ENCODE measurements at regions not wholly inside any gene's neighbourhood (a gene's known extent, or its start where the extent isn't known, plus 50 kb on each side); places are given as distances from the start of the nearest gene placed in this dataset.

- H3K4me1 ChIP-seq (ENCODE audit: control insufficient read depth, insufficient read depth, low read length): no peaks in the 10 kb centered on the region
- WGBS (ENCODE audit: insufficient coverage): 88% methylated on average over 2 of the region's 2 CpGs
These were observed 269.7 kb upstream of the VRK2 start for GRCh38 chr2:57776916-57777315.

GRCh38 chr2:57782587-57782986, 264.0 kb upstream of the VRK2 start:
- H3K27ac ChIP-seq (ENCODE audit: low read depth, low read length): no peak overlapping the region
- H3K9me3 ChIP-seq (ENCODE audit: control insufficient read depth, insufficient read depth, low read length): no peaks in the 10 kb centered on the region
- H3K36me3 ChIP-seq (ENCODE audit: control insufficient read depth, insufficient read depth, low read length): no peaks in the 10 kb centered on the region
- no peak for DNase-seq (ENCODE audit: low read depth in 4 of 6, low spot score in 6 of 6)
- no peaks in the 10 kb centered on the region for H3K4me1 ChIP-seq (ENCODE audit: control insufficient read depth, insufficient read depth, low read length)
- H3K27me3 ChIP-seq (ENCODE audit: control insufficient read depth, insufficient read depth, low read length): no peaks in the 10 kb centered on the region
- no peak overlapping the region for H3K4me3 ChIP-seq (ENCODE audit: low read depth, low read length)

More at GRCh38 chr2:57776916-57777315, 269.7 kb upstream of the VRK2 start:
- Histone ChIP-seq H3K4me3 (ENCODE audit: low read depth, low read length) (no peak overlapping the region), H3K27ac (ENCODE audit: low read depth, low read length) (no peak overlapping the region), H3K36me3 (ENCODE audit: control insufficient read depth, insufficient read depth, low read length) (no peaks in the 10 kb centered on the region), H3K9me3 (ENCODE audit: control insufficient read depth, insufficient read depth, low read length) (no peaks in the 10 kb centered on the region), H3K27me3 (ENCODE audit: control insufficient read depth, insufficient read depth, low read length) (no peaks in the 10 kb centered on the region)
- DNase-seq (ENCODE audit: low read depth in 4 of 6, low spot score in 6 of 6): no peak

GRCh38 chr2:57793310-57793709, 253.3 kb upstream of the VRK2 start:
- DNase-seq (ENCODE audit: low read depth in 4 of 6, low spot score in 6 of 6): no peak
- no peak overlapping the region for H3K27ac ChIP-seq (ENCODE audit: low read depth, low read length)
- H3K27me3 ChIP-seq (ENCODE audit: control insufficient read depth, insufficient read depth, low read length): no peaks in the 10 kb centered on the region
- H3K9me3 ChIP-seq (ENCODE audit: control insufficient read depth, insufficient read depth, low read length): peaks cover 2% of the 10 kb centered on the region
- H3K36me3 ChIP-seq (ENCODE audit: control insufficient read depth, insufficient read depth, low read length): no peaks in the 10 kb centered on the region
- WGBS (ENCODE audit: insufficient coverage): 92% methylated on average over 1 of the region's 2 CpGs
- H3K4me1 ChIP-seq (ENCODE audit: control insufficient read depth, insufficient read depth, low read length): no peaks in the 10 kb centered on the region
- H3K4me3 ChIP-seq (ENCODE audit: low read depth, low read length): no peak overlapping the region

GRCh38 chr2:57796527-57796926, 250.1 kb upstream of the VRK2 start:
- peaks cover 5% of the 10 kb centered on the region for H3K9me3 ChIP-seq (ENCODE audit: control insufficient read depth, insufficient read depth, low read length)
- H3K36me3 ChIP-seq (ENCODE audit: control insufficient read depth, insufficient read depth, low read length): no peaks in the 10 kb centered on the region
- peak in 2 of 6 donors; percentile 3 to 4 for DNase-seq (ENCODE audit: low read depth in 4 of 6, low spot score in 6 of 6)
- H3K27me3 ChIP-seq (ENCODE audit: control insufficient read depth, insufficient read depth, low read length): no peaks in the 10 kb centered on the region
- H3K4me1 ChIP-seq (ENCODE audit: control insufficient read depth, insufficient read depth, low read length): no peaks in the 10 kb centered on the region
- no CpG with 5 or more reads among the region's 2 CpGs for WGBS (ENCODE audit: insufficient coverage)
- H3K27ac ChIP-seq (ENCODE audit: low read depth, low read length): no peak overlapping the region
- H3K4me3 ChIP-seq (ENCODE audit: low read depth, low read length): no peak overlapping the region

- Histone ChIP-seq H3K27me3 (ENCODE audit: control insufficient read depth, insufficient read depth, low read length) (no peaks in the 10 kb centered on the region), H3K4me1 (ENCODE audit: control insufficient read depth, insufficient read depth, low read length) (no peaks in the 10 kb centered on the region), H3K9me3 (ENCODE audit: control insufficient read depth, insufficient read depth, low read length) (peaks cover 3% of the 10 kb centered on the region), H3K4me3 (ENCODE audit: low read depth, low read length) (no peak overlapping the region), H3K36me3 (ENCODE audit: control insufficient read depth, insufficient read depth, low read length) (no peaks in the 10 kb centered on the region), H3K27ac (ENCODE audit: low read depth, low read length) (no peak overlapping the region)
- DNase-seq (ENCODE audit: low read depth in 4 of 6, low spot score in 6 of 6): no peak
These were observed 248.3 kb upstream of the VRK2 start for GRCh38 chr2:57798346-57798745.

- H3K36me3 ChIP-seq (ENCODE audit: control insufficient read depth, insufficient read depth, low read length): no peaks in the 10 kb centered on the region
- peaks cover 3% of the 10 kb centered on the region for H3K9me3 ChIP-seq (ENCODE audit: control insufficient read depth, insufficient read depth, low read length)
- H3K27ac ChIP-seq (ENCODE audit: low read depth, low read length): no peak overlapping the region
- DNase-seq (ENCODE audit: low read depth in 4 of 6, low spot score in 6 of 6): peak in 1 of 6 donors; percentile 6
- no peaks in the 10 kb centered on the region for H3K27me3 ChIP-seq (ENCODE audit: control insufficient read depth, insufficient read depth, low read length)
- WGBS (ENCODE audit: insufficient coverage): 96% methylated on average over 11 of the region's 14 CpGs
- no peak overlapping the region for H3K4me3 ChIP-seq (ENCODE audit: low read depth, low read length)
- no peaks in the 10 kb centered on the region for H3K4me1 ChIP-seq (ENCODE audit: control insufficient read depth, insufficient read depth, low read length)
These were observed 244.4 kb upstream of the VRK2 start for GRCh38 chr2:57802243-57802642.

- no peaks in the 10 kb centered on the region for H3K9me3 ChIP-seq (ENCODE audit: control insufficient read depth, insufficient read depth, low read length)
- DNase-seq (ENCODE audit: low read depth in 4 of 6, low spot score in 6 of 6): no peak
- H3K36me3 ChIP-seq (ENCODE audit: control insufficient read depth, insufficient read depth, low read length): no peaks in the 10 kb centered on the region
- H3K4me1 ChIP-seq (ENCODE audit: control insufficient read depth, insufficient read depth, low read length): no peaks in the 10 kb centered on the region
- no peak overlapping the region for H3K27ac ChIP-seq (ENCODE audit: low read depth, low read length)
- no CpG with 5 or more reads among the region's 2 CpGs for WGBS (ENCODE audit: insufficient coverage)
- no peaks in the 10 kb centered on the region for H3K27me3 ChIP-seq (ENCODE audit: control insufficient read depth, insufficient read depth, low read length)
- no peak overlapping the region for H3K4me3 ChIP-seq (ENCODE audit: low read depth, low read length)
These were observed 241.6 kb upstream of the VRK2 start for GRCh38 chr2:57804971-57805370.

GRCh38 chr2:57806449-57806968, 240.1 kb upstream of the VRK2 start:
- DNase-seq (ENCODE audit: low read depth in 4 of 6, low spot score in 6 of 6): peak in 1 of 6 donors; percentile 13
- Histone ChIP-seq H3K4me3 (ENCODE audit: low read depth, low read length) (no peak overlapping the region), H3K27ac (ENCODE audit: low read depth, low read length) (no peak overlapping the region), H3K27me3 (ENCODE audit: control insufficient read depth, insufficient read depth, low read length) (no peaks in the 10 kb centered on the region), H3K9me3 (ENCODE audit: control insufficient read depth, insufficient read depth, low read length) (no peaks in the 10 kb centered on the region), H3K4me1 (ENCODE audit: control insufficient read depth, insufficient read depth, low read length) (no peaks in the 10 kb centered on the region), H3K36me3 (ENCODE audit: control insufficient read depth, insufficient read depth, low read length) (no peaks in the 10 kb centered on the region)
- WGBS (ENCODE audit: insufficient coverage): no CpG with 5 or more reads among the region's 1 CpG

- Histone ChIP-seq H3K36me3 (ENCODE audit: control insufficient read depth, insufficient read depth, low read length) (no peaks in the 10 kb centered on the region), H3K27me3 (ENCODE audit: control insufficient read depth, insufficient read depth, low read length) (no peaks in the 10 kb centered on the region), H3K4me1 (ENCODE audit: control insufficient read depth, insufficient read depth, low read length) (no peaks in the 10 kb centered on the region), H3K4me3 (ENCODE audit: low read depth, low read length) (no peak overlapping the region), H3K9me3 (ENCODE audit: control insufficient read depth, insufficient read depth, low read length) (no peaks in the 10 kb centered on the region), H3K27ac (ENCODE audit: low read depth, low read length) (no peak overlapping the region)
- DNase-seq (ENCODE audit: low read depth in 4 of 6, low spot score in 6 of 6): no peak
These were observed 237.4 kb upstream of the VRK2 start for GRCh38 chr2:57809230-57809629.

- no peaks in the 10 kb centered on the region for H3K4me1 ChIP-seq (ENCODE audit: control insufficient read depth, insufficient read depth, low read length)
- H3K36me3 ChIP-seq (ENCODE audit: control insufficient read depth, insufficient read depth, low read length): no peaks in the 10 kb centered on the region
- WGBS (ENCODE audit: insufficient coverage): no CpG with 5 or more reads among the region's 1 CpG
- H3K4me3 ChIP-seq (ENCODE audit: low read depth, low read length): no peak overlapping the region
- H3K27ac ChIP-seq (ENCODE audit: low read depth, low read length): no peak overlapping the region
- no peaks in the 10 kb centered on the region for H3K27me3 ChIP-seq (ENCODE audit: control insufficient read depth, insufficient read depth, low read length)
- DNase-seq (ENCODE audit: low read depth in 4 of 6, low spot score in 6 of 6): no peak
- H3K9me3 ChIP-seq (ENCODE audit: control insufficient read depth, insufficient read depth, low read length): peaks cover 2% of the 10 kb centered on the region
These were observed 225.5 kb upstream of the VRK2 start for GRCh38 chr2:57821088-57821487.

All from spinal cord (tissue), 9 donors.